HG03558 (cell line): ENCODE measurements at regions not wholly inside any gene's neighbourhood (a gene's known extent, or its start where the extent isn't known, plus 50 kb on each side); places are given as distances from the start of the nearest gene placed in this dataset.
"Not testable (repeated sequence)": the region's sequence is repeated elsewhere in the genome, so short reads cannot be mapped to it uniquely, and the experiment has no call there.

Experiments
- ATAC-seq: cut with Tn5 transposase; IDR thresholded peaks from one replicate; pipeline ENCODE4 v1.9.1; 2021; ENCODE audit warnings: moderate number of reproducible peaks; ENCODE audit not compliant: unreplicated experiment; ENCODE audit errors: extremely low read depth

GRCh38 chr1:65020774-65021173 is 54.4 kb upstream of the JAK1 start:
- no peak for ATAC-seq

- no peak for ATAC-seq
Observed at GRCh38 chr1:65021795-65022194, 55.4 kb upstream of the JAK1 start.

DNA sequence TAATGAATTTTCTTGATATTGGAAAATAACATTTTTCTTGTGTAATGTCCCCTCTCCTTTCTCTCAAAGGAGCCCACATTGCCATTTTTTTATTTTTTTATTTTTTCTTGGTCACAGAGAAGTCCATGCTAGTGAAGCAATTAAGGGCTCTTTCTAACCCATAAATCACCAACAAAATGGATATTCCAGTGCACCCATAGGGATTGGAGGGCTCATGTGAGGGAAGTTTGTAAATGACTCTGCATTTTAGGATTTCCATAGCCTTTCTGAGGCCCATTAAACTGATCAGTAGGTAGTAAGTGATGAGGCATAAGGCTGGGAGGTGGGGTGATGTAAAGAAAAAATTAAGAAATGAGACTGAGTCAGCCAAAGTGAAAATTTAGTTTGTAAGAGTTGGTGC is 55.9 kb upstream of the JAK1 start:
- no peak for ATAC-seq

DNA sequence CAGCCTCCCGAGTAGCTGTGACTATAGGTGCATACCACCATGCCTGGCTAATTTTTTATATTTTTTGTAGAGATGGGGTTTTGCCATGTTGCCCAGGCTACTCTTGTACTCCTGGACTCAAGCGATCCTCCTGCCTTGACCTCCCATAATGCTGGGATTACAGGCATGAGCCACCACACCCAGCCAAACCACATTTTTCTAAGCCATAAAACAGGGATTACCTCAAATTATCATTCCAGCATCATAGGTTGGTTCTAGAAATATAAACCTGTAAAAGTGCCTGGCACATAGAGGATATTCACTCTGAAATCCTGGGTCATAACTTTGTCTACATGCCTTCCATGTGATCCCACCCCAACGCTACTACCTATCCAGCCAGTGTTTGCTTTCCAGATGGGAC is 59.4 kb upstream of the JAK1 start:
- ATAC-seq = no peak

DNA sequence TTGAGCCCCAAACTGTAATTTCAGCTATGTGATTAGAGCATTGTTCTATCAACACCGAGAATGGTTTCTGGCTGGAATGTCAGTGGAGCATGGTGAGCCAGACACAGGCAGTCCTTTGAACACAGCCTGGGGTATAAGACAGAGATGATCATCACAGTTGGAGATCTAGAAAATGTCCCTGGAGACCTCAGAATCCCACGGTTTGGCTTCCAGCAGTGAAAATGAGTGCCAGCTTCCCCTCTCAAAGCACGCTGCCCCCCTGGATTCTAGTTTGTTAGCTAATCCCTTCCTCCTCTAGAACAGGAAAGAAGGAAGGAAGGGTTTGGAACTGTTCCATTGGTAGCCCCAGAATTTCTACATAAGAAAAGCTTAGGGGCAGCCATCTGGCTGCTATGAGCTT is 59.9 kb upstream of the JAK1 start:
- ATAC-seq = no peak

DNA sequence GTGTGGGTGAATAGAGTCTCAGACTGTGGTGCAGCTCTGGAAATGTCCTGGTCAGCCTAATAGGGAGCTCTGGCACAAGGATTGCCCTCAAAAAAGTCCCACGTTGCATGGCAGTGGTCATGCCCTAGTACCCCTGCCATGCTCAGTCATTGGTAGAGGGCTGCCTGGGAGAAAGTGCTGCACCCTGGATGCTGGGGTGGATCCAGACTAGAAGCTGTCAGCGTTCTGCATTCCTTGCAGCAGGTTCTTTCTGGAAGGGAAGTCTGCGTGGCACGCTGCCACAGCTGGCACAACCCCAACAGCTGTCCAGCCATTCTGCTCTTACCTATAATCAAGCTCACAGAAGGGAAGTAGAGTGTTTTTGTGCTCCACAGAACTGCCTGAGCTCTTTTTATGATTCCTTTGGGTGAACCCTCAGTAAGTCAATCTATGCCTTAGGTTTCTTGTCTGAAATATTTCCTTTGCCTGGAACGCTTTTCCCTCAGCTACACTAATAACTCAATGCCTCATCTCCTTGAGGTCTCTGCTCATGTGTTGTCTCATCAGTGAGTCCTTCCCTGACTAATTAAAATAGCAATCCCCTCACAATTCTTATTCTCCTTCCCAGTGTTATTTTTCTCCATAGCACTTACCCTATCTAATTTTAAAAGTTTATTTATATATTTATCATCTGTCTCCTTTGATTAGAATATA is 61.5 kb upstream of the JAK1 start:
- no peak for ATAC-seq

GRCh38 chr1:65029434-65029833 is 63.1 kb upstream of the JAK1 start:
- ATAC-seq = not testable (repeated sequence)

- ATAC-seq = not testable (repeated sequence)
Observed at GRCh38 chr1:65034879-65035278, 68.5 kb upstream of the JAK1 start.

- no peak for ATAC-seq
Observed at GRCh38 chr1:65036570-65037051, 70.3 kb upstream of the JAK1 start.

GRCh38 chr1:65039066-65039465 is 72.7 kb upstream of the JAK1 start:
- no peak for ATAC-seq

DNA sequence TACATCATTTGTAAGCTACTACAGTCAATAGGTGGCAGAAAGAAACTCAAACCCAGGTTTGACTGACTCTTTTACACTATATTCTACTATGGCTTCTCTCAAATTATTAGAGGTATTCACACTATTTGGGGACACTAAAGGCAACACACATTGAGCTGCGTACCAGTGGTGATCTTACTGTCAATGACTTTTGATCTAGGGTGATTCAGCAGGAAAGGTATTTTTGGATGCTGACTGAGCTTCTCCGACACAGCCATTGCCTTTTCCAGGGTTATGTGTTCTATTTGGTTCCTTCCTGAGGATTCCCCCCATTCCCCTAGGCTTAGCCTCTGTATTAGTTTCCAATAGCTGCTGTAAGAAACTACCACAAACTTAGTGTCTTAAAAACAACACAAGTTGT is 73.2 kb upstream of the JAK1 start:
- ATAC-seq = no peak

DNA sequence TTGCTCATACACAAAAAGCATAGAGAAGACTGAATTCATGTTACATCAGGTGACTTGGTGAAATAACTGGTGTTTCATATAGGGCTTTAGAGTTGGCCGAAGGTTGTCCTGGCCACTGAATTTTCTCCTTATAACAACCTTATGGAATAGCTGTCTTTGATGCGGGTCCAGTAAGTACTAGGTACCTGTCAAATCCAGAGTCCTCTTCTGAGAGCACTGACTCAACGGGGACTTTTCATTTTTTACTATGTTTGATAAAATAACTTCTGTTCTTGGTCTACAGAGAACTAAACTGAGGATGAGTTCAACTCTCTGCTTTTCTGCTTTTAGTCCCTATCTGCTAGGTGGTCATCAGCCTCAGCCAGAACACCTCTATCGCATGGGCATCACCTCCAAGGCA is 76.1 kb upstream of the JAK1 start:
- ATAC-seq = no peak

DNA sequence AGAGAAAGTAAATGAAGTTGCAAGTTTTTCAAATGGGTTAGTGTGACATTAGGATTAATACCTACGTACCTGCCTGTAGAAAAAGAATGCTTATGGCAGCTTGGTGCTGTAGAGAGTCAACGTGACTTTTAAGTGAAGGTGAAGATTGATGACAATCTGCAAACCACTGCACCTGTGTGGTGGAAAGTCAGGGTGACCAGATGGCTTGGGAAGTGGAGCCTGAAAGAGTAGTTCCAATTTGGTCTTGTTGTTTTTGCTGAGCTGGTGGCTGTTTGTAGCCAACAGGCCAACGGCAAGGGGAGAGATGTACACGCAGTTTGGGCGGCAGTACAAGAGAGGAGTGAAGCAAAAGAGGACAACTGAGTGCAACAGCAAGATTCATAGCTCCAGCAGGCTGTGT is 78.1 kb upstream of the JAK1 start:
- ATAC-seq = no peak

DNA sequence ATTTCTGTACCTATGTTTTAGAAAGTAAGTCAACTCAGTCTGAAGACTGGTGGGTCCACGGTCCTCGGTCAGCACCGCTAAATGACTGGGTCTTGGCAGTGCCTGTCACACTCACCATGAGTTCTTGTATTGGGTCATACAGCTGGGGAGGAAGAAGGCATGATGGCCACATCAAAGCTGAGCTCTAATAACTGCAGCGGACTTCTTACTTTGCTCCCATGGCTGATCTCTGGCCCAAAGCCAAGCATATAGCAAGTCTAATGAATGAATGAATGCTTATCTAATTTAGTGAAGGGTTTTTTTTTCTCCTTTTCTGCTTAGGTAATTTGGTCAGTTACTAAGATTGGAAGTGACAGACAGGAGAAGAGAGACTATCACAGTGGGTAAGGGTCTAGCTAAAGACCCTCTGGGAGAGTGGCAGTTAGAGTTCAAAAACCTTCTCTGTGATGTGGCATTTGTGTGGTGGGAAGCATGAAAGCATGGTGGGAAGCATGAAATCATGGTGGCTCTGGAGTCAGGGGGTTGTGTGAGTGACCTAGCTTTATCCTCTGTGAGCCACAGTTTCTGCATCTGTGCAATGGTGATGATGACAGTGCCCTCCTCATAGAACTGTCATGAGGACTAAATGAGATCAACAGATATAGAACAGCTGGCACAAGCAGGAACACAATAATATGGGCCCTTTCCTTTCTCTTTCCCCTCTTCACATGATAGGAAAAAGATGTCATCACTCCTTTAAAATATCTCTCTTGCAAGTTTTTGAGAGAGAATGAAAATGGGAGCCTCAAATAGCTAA is 78.9 kb upstream of the JAK1 start:
- ATAC-seq = no peak

DNA sequence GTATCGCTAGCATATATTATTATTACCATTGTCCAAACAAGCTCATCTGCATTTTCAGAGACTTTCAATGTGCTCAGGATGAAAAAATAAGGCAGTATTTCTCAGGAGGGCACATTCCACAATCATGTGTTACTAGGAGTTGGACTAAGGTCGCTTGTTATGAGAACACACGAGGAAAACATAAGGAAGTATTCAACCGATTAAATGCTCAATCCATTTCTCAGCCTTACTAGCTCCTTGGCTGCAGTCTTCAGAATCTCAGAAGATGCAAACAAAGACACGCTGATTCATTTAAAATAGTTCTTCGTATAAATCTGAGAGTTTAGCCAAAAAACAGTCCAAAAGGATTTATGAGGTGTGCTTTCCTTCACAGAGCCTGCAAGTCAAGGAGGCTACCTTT is 82.0 kb upstream of the JAK1 start:
- ATAC-seq = no peak

GRCh38 chr1:65049941-65050713 is 83.8 kb upstream of the JAK1 start:
- ATAC-seq = no peak

- no peak for ATAC-seq
Observed at GRCh38 chr1:65050735-65051134, 84.4 kb upstream of the JAK1 start.

GRCh38 chr1:65054481-65054880 is 88.1 kb upstream of the JAK1 start:
- no peak for ATAC-seq

- no peak for ATAC-seq
Observed at GRCh38 chr1:65055747-65056146, 89.4 kb upstream of the JAK1 start.

DNA sequence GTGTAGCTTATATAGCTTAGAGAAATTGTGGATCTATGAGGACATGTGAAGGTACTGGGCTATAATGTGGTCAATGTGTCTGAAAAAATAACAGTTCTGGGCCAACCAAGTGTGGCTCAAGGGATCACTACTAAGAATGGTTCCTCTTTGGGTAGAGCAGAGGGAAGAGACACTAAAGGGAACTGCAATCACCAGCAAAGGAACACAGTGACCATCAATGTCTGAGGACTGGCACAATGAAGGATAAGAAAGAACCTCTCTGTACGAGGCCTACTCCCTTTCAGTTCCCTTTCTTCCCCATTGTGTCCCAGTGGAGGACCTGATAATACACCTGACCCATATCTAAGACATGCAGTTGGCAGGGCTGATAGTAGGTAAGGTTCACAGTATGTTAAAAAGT is 89.9 kb upstream of the JAK1 start:
- ATAC-seq = no peak

- ATAC-seq = no peak
Observed at GRCh38 chr1:65056866-65057265, 90.5 kb upstream of the JAK1 start.
